DOHH2 (cell line): ENCODE measurements at regions not wholly inside any gene's neighbourhood (a gene's known extent, or its start where the extent isn't known, plus 50 kb on each side); places are given as distances from the start of the nearest gene placed in this dataset.

Experiments used
- EZH2phosphoT487 ChIP-seq: fragments of 200-600 bp; sonication (generic); IDR thresholded peaks from 2 replicates; pipeline ENCODE4 v1.6.1; 2017; ENCODE audit warnings: borderline replicate concordance, mild to moderate bottlenecking, antibody characterized with exemption, low read length, moderate library complexity, mixed read lengths
- TF ChIP-seq, protein P1 (sequence below): fragments of 200-600 bp; sonication (generic); IDR thresholded peaks from one replicate; pipeline ENCODE4 v1.5.1; 2014; ENCODE audit warnings: antibody characterized with exemption, mild to moderate bottlenecking, low read depth, low read length; ENCODE audit not compliant: poor library complexity, severe bottlenecking

DNA sequence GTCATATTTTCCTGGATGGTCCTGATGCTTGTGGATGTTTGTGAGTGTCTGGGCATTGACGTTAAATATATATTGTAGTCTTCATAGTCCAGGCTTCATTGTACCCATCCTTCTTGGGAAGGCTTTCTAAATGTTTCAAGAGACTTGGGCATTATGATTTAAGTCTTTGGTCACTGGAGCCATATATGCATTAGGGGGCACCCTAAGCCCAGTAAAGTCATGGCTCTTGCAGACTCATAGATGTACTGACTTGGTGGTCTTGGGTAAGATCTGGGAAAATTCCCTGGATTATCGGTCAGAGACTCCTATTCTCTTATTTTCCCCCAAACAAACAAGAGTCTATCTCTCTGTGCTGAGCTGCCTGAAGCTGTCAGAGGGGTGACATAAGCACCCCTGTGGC, 271.1 kb downstream of the TRIM36 start:
- TF ChIP-seq, protein P1, sequence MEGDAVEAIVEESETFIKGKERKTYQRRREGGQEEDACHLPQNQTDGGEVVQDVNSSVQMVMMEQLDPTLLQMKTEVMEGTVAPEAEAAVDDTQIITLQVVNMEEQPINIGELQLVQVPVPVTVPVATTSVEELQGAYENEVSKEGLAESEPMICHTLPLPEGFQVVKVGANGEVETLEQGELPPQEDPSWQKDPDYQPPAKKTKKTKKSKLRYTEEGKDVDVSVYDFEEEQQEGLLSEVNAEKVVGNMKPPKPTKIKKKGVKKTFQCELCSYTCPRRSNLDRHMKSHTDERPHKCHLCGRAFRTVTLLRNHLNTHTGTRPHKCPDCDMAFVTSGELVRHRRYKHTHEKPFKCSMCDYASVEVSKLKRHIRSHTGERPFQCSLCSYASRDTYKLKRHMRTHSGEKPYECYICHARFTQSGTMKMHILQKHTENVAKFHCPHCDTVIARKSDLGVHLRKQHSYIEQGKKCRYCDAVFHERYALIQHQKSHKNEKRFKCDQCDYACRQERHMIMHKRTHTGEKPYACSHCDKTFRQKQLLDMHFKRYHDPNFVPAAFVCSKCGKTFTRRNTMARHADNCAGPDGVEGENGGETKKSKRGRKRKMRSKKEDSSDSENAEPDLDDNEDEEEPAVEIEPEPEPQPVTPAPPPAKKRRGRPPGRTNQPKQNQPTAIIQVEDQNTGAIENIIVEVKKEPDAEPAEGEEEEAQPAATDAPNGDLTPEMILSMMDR = peak; percentile 22
- TF ChIP-seq EZH2phosphoT487 = no peak
